GM06990 (cell line): ENCODE measurements at regions not wholly inside any gene's neighbourhood (a gene's known extent, or its start where the extent isn't known, plus 50 kb on each side); places are given as distances from the start of the nearest gene placed in this dataset.

Experiments
- DNase-seq: peaks from one replicate; pipeline ENCODE4 v3.0.0-alpha.2; 2011; ENCODE audit not compliant: insufficient read length; ENCODE audit errors: extremely low read depth
- H3K27me3 ChIP-seq: replicated peaks from 2 replicates; pipeline ENCODE4 v1.6.0; 2011; ENCODE audit warnings: low read length; ENCODE audit not compliant: control insufficient read depth, insufficient read depth
- H3K36me3 ChIP-seq: 2 replicates; pipeline ENCODE4 v1.5.1; 2011; ENCODE audit warnings: low read length; ENCODE audit not compliant: control insufficient read depth, insufficient read depth
- H3K4me3 ChIP-seq: replicated peaks from 2 replicates; pipeline ENCODE4 v1.5.1; 2011; ENCODE audit warnings: low read depth, mild to moderate bottlenecking, control low read depth, low read length
- CTCF ChIP-seq: IDR thresholded peaks from 2 replicates; pipeline ENCODE4 v1.5.1; 2011; ENCODE audit warnings: low read length, control low read depth, mild to moderate bottlenecking, inconsistent platforms; ENCODE audit not compliant: insufficient read depth, poor library complexity, severe bottlenecking

- no peaks in the 10 kb centered on the region for H3K36me3 ChIP-seq
- no peaks in the 10 kb centered on the region for H3K27me3 ChIP-seq
- H3K4me3 ChIP-seq, result no peak overlapping the region
- no peak for TF ChIP-seq CTCF
- DNase-seq, result no peak
These were observed 280.2 kb downstream of the ADGB start for GRCh38 chr6:146878952-146879340.

- no peaks in the 10 kb centered on the region for H3K36me3 ChIP-seq
- H3K27me3 ChIP-seq, result no peaks in the 10 kb centered on the region
- H3K4me3 ChIP-seq, result no peak overlapping the region
- no peak for TF ChIP-seq CTCF
- DNase-seq, result no peak
These were observed 280.8 kb downstream of the ADGB start for GRCh38 chr6:146879406-146880117.

- Histone ChIP-seq H3K36me3 (no peaks in the 10 kb centered on the region), H3K4me3 (no peak overlapping the region), H3K27me3 (no peaks in the 10 kb centered on the region)
- no peak for TF ChIP-seq CTCF
- no peak for DNase-seq
These were observed 282.7 kb downstream of the ADGB start for GRCh38 chr6:146881228-146882181.

- Histone ChIP-seq H3K36me3 (no peaks in the 10 kb centered on the region), H3K27me3 (no peaks in the 10 kb centered on the region), H3K4me3 (no peak overlapping the region)
- DNase-seq, result no peak
- no peak for TF ChIP-seq CTCF
These were observed 285.1 kb downstream of the ADGB start for GRCh38 chr6:146883640-146884531.

GRCh38 chr6:146884728-146885127 is 286.0 kb downstream of the ADGB start:
- no peak overlapping the region for H3K4me3 ChIP-seq

More at GRCh38 chr6:146884728-146885127, 286.0 kb downstream of the ADGB start:
- DNase-seq, result no peak
- H3K36me3 ChIP-seq, result no peaks in the 10 kb centered on the region
- TF ChIP-seq CTCF, result no peak
- H3K27me3 ChIP-seq, result no peaks in the 10 kb centered on the region
